GM19023 (cell line): ENCODE measurements at regions not wholly inside any gene's neighbourhood (a gene's known extent, or its start where the extent isn't known, plus 50 kb on each side); places are given as distances from the start of the nearest gene placed in this dataset.
"Not testable (repeated sequence)": the region's sequence is repeated elsewhere in the genome, so short reads cannot be mapped to it uniquely, and the experiment has no call there.

Experiments used
- ATAC-seq: cut with Tn5 transposase; IDR thresholded peaks from one replicate; pipeline ENCODE4 v1.9.1; 2021; ENCODE audit warnings: mild to moderate bottlenecking, moderate library complexity; ENCODE audit not compliant: unreplicated experiment

DNA sequence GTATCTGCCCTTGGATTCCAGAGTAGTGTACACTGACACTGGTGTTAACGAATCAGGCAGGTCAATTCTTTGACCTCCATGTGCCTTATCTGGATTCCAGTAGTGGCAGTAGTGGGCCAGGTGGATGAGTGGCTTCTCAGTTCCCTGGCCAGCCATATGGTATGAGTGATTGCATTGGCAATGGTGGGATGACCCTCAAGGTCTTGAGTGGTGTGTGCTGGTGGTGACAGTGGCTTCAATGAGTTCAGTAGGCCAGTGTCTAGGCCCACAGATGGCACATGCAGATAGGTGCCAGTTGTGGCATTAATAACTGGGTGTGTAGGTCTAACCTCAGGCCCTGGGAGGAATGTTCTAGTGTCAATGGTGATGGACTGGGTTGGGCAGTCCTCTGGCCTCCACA, 674.1 kb upstream of the NXPH2 start:
- no peak for ATAC-seq

DNA sequence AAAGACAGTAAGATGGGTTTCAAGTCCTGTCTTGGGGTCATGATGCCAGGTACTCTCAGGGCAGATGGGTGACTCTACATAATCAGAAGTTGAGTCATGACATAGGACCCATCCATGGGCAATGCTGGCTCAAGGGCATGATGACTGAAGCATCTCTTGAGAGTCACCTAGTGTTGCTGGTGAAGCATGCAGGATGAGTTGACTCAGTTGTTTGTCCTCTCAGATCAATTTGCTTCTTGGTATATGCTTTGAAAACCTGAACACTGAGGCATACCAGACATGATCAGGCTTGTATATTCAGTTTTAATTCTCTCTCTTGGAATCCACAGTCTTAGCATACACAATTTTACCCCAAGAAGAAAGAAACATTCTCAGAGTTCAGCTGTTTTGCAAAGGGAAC, 658.9 kb upstream of the NXPH2 start:
- ATAC-seq: no peak

DNA sequence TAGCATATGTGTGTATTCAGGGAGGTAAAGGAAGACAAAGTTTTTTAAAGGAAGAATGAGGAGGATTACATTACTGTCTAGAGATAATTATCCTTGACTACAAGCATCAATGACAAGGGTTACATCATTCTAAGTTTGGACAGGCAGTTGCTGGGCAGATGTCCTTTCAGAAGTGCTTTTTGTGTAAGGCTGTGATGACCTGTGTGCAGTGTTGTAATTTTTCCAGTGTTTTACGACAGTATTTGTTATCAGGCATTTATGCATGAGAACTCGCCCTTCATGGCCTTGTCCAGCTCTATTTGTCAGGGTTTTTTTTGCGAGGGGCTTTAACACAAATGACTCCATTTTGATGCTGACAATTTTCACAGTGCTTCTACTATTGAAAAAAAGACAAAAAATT, 658.3 kb upstream of the NXPH2 start:
- ATAC-seq: no peak

DNA sequence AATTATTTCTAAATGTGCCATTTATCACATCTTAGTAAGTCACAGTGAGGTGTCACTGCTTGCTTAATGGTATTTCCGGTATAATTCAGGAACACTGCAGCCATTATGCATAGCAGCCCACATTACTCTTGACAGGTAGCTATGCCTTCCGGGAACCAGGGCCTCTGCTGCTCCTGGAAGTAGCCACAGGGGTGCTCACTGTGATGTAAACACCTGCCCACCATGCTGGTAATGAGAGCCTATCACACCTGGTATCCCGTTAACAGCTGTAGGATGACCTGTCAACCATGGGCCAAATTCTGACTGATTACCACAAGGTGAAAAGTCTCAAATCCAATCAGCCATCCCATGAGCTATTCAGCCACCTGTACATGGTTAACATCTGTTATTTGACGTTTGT, 647.0 kb upstream of the NXPH2 start:
- no peak for ATAC-seq

DNA sequence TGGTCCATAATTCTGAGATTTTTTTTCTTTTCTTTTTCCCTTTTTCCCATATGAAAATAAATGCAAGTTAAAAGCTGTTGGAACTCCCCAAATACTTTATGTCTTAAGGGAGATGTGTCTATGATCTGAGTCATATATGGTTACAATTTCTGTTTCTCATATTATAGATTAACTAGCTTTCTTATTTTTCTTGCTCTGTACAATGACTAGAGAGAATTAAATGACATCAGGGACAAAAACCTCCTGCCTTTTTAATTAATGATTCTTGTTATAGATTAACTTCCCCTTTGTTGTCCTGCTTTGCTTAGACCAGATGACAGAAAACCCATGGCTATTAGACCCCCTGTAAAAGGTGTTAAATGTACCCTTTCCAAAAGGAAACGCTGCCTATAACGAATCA, 643.9 kb upstream of the NXPH2 start:
- ATAC-seq: no peak

DNA sequence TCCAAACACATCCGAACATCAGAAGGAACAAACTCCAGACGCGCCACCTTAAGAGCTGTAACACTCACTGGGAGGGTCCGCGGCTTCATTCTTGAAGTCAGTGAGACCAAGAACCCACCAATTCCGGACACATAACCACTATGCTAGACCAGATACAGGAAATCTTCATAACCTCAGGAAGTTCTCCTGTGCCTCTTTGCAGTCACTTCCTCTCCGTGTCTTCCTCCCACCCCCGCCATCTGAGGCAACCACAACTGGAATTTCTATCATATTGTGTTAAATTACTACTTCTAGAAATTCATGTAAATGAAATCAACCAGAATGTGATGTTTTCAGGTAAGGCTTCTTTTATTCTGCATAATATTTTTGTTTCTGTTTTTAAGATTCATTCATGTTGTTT, 631.0 kb upstream of the NXPH2 start:
- no peak for ATAC-seq

DNA sequence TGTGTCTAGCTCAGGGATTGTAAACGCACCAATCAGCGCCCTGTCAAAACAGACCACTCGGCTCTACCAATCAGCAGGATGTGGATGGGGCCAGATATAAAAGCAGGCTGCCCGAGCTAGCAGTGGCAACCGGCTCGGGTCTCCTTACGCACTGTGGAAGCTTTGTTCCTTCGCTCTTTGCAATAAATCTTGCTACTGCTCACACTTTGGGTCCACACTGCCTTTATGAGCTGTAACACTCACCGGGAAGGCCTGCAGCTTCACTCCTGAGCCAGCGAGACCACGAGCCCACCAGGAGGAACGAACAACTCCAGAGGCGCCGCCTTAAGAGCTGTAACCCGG, 630.6 kb upstream of the NXPH2 start:
- ATAC-seq: not testable (repeated sequence)

DNA sequence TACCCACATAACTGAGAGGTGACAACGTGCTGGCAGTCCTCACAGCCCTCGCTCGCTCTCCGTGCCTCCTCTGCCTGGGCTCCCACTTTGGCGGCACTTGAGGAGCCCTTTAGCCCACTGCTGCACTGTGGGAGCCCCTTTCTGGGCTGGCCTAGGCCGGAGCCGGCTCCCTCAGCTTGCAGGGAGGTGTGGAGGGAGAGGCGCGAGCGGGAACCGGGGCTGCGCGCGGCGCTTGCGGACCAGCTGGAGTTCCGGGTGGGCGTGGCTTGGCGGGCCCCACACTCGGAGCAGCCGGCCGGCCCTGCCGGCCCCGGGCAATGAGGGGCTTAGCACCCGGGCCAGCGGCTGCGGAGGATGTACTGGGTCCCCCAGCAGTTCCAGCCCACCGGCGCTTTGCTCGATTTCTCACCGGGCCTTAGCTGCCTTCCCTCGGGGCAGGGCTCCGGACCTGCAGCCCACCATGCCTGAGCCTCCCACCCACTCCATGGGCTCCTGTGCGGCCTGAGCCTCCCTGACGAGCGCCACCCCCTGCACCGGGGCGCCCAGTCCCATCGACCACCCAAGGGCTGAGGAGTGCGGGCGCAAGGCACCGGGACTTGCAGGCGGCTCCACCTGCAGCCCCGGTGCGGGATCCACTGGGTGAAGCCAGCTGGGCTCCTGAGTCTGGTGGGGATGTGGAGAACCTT, 630.1 kb upstream of the NXPH2 start:
- not testable (repeated sequence) for ATAC-seq

DNA sequence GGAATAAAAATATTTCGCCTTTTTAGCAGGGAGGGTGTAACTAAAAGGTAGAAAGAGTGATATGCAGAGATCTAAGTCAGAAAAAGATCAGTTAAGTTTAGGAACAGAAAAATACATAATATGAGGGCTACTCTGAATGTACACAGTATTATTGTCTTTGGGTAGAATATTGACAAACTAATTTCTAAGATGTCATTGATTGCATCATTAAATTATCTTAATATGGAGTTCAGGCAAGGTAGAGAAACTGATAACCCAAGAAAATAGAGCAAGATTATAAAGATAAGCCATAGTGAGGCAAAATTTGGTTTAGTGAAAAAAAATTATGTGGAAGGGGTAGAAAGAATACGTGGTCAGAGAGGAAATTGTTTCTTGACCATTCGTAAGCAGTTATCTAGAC, 629.0 kb upstream of the NXPH2 start:
- ATAC-seq: no peak

DNA sequence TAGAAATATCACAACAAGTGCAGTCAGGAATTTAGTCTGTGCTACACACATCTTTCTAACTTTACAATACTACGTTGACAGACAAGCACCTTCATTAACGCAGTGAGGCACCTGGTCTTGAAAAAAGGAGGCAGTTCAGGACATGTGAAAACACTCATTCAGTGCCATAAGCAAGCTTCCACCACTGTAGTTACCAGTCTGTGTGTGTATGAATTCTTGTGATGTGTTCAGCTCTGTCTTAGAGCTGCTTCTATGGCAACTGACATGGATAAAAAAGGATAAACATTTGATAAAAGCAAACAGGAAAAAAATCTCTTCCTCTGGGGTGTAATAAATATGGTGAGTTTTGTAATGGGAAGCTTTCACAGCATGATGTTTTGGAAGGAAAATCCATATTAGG, 623.8 kb upstream of the NXPH2 start:
- ATAC-seq: no peak

DNA sequence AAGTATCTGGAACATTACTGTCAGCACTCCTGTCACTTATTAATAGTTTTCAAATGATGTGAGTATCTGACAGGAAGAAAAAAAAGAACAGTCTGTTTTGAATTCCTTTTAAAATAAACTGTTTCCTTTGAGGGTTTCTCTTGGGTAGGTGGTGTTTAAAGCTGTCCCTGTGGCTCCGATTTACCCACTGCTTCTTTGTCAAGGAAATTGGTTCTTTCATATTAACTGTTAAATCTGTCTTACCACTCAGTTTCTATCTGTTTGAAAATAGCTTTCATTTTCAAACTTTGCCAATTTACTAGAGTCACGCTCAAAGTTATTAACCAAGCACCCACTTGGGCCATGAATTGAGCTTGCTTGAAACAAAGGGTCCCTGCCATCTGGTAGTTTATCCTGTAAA, 614.6 kb upstream of the NXPH2 start:
- no peak for ATAC-seq

DNA sequence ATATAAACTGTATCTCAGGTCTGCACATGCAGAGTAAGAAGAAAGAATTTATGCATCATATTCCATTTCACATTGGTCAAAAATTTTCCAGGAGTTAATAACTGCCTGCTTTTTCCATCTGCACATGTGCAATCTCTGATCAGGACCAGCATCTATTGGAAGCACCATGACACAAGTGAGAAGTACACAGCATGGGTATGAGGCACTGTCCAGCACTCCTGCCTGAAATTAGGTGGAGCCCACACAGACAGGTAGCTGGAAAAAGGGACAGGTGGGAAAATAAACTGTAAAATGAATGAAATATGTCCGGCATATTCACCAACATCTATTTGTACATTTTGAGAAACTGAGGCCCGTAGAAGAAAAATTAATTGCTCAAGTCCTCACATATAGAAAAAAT, 609.2 kb upstream of the NXPH2 start:
- ATAC-seq: no peak

DNA sequence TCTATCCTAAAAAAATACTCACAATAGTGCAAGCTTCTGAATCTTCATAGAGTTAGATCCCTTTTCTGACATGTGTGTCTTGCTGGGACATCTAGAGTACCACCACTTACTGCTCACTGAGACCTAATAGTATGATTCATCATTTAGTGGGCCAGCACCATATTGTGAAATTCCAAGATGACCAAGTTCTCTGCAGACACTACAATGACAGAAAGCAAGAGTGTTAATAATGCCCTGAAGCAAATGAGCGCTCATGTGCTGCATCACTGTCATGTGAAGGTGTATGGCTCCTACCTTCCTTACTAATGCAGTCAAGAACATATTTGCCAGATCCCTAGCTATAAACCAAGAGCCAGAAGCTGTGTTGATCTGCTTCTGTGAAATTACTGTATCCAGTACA, 606.2 kb upstream of the NXPH2 start:
- ATAC-seq: no peak

DNA sequence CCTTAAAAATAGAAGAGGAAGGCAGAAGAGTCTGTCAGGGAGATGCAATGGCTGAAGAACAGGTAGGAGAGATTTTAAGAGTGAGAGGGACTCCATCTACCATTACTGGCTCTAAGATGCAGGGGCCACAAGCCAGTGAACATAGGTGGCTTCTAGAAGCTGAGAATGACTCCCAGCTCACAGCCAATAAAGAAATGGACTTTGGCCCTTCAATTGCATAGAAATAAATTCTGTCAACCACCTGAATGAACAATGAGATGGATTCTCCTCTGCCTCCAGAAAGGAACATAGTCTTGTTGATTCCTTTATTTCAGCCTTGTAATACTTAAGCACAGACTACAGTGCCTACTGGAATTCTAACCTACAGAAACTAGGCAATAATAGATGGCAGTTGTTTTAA, 603.3 kb upstream of the NXPH2 start:
- ATAC-seq: no peak

DNA sequence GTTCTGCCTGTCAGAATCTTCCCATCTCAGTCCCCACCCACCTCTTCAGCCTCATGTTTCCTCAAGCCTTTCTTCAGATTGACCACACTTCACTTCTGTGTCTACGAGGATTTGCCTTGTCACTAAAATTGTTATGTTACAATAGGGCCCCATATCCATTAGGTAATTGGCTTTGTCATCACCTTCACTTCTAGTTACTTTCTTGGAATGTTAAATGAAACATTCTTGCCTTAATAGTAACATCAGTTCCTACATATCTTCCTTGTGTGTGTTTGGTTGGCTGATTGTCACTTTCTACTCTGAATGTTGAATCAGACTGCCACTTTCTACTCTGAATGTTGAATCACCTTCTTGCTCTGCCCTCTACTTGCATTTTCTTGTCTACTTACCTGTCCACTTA, 599.9 kb upstream of the NXPH2 start:
- no peak for ATAC-seq

DNA sequence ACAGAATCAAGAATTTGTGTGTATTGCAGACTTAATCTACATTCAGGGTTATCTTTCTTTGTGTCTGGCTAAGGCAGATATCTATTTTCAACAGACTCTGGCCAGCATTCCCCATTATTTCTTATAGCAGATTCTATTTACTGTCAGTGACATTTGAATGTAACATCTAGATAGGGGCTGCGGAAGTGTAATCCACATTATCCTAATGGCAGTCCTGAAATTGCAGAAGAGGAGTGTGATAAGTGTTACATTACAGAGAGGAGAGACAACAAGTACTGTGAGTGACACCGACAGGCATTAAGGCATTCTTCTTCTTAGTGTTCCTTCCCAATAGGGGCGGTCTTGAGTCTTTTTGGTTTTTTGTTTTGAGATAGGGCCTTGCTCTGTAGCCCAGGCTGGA, 598.2 kb upstream of the NXPH2 start:
- no peak for ATAC-seq

DNA sequence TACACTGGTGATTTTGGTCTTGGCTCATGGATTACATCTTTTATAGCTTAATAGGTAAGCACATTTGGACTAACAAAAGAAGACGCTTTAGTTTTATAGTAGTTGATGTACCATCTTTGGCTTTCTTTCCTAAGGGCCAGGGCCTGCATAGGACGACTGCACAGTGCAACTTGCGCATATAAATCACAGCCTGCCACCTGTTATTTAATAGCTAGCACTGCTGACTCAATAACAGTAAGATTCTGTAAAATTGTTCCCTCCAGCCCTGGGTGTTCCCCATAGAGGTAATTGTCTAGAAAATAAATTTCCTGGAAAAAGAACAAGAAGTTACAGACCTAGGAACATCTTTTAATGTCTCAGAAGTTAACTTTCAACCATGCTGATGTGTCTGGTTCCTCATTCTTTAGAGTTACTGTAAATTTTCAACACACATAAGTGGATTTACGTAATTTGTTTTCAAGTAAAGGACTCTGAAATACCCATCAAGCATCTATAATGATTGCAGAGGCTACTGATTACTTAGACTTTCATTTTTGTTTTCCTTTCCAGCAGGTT, 594.2 kb upstream of the NXPH2 start:
- no peak for ATAC-seq

DNA sequence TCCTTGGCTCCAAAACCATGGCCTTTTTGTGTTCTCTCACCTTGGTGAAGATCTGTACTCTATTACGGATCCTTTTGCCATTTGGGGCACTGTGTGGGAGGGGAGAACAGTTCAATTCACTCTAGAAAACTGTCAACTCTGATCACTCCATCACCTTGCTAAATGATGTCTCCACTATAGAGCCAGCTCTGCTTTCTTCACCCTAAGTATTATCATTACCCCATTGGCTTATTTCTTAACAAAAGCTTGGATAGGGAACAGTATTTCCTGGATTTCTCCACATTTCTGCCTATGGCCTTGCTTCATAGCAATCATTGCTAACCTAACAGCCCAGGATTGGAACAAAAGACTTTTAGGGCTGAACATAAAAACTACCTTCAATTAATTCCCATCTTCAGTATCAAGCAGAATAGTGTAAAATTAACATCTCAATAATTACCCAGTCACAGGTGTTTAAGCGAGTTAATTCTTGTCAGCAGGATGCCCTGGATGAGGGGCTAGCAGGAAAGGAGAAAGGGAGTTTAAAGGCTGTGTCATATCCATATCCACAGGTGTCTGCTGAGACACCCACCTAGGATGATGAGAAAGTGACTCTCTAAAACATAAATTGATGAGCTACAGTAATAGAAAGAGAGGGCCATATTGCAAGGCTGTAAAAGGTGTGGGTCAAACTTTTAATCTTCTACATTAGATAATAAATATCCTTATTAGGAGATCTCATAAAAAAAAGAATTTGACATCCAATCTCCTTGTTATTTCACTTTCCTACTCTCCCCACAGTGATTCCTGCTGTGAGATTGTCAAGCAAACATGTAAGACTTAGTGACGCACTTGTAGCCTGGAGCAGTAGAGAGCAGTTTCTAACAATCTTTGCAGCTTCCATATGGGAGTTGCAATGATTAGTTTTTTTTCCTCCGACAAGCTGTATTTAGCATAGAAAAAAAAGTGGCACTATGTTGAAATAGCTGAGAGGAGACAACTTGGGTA, 589.5 kb upstream of the NXPH2 start:
- ATAC-seq: no peak

DNA sequence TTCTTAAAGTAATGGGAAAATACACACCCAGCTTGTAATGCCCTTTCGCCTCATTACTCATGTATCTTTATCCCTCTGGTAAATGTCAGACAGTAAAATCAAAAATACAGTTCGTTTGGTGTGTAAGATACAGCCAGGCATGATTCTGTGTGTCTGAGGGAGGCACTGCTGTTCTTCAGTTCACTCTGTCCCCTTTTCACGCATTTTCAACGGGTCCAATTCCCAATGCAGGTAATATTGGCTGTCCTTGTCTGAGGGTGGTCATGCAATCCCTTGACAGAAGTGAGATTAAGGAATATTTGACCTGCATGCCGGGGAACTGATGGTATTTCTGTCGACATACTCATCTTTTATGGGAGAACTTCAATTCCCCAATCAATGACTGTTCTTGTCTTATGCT, 587.2 kb upstream of the NXPH2 start:
- no peak for ATAC-seq

DNA sequence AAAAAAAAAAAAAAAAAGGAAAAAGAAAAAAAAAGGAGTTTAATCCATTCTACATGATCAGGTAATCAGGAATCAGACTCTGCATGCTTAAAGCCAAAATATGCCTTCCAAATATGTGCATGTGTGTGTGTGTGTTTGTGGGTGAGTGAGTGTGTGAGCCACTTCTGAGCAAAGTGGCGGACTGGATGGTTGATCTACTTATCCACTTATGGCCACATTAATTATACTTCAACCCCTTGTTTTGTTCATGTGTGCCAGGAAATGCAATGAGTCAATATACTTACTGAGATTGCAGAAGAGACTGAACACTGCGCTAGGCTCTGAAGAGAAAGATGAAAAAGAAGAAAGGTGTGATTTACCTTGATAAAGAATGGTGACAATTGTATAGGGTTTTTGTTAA, 586.5 kb upstream of the NXPH2 start:
- ATAC-seq: no peak

DNA sequence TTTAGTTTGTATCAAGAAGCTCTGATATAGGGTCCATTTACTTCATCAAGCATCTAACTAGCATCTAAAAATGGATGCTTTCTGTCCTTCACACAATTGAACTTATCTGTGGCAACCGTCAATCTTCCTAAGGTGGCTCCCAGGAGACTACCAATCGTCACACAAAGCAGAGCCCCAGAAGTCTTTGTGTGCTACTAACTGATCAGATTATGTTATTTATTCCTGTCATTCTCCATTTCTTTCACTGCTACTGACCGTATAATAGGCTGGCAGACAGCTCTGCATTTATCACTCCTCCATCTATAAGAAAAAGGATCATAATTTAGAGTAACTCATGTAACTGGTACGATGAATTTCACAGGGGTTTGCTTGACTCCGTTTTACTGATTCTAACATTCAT, 585.0 kb upstream of the NXPH2 start:
- ATAC-seq: no peak

DNA sequence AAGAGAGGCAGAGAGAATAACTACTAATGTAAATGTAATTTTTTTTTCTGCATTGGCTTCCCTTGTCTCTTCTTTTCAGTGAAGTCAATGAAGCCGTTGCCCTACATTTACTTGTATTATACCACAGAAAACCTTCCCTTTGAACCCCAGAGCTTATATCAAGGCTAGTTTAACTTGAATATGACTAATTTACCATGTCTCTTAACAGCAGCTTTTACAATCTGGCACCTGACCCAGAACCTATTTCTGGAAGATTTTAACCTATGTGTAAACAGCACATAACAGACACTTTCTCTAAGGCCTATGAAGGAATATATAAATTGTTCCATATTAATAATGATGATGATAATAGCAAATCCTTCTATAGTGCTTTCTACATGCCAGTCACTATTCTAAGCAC, 580.5 kb upstream of the NXPH2 start:
- no peak for ATAC-seq
